ENCODE measurements at regions not wholly inside any gene's neighbourhood (a gene's known extent, or its start where the extent isn't known, plus 50 kb on each side); places are given as distances from the start of the nearest gene placed in this dataset.

DNA sequence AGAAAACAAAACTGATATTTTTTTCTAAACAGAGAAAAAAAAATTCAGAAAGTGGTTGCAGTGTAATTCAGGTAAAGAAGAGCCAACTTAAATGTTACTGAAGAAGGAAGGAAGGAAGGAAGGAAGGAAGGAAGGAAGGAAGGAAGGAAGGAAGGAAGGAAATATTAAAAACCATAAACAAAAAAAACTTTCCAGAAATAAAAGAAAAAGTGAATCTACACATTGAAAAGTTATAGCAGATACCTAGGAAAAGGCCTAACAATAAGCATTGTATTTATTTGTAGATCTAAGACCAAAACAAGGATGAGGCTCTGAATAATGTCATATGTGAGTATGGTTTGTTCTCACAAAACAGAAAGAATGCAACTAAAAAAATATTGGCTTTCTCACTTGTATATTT, 345.4 kb upstream of the NR5A2 start:
- no peak for DNase-seq

DNA sequence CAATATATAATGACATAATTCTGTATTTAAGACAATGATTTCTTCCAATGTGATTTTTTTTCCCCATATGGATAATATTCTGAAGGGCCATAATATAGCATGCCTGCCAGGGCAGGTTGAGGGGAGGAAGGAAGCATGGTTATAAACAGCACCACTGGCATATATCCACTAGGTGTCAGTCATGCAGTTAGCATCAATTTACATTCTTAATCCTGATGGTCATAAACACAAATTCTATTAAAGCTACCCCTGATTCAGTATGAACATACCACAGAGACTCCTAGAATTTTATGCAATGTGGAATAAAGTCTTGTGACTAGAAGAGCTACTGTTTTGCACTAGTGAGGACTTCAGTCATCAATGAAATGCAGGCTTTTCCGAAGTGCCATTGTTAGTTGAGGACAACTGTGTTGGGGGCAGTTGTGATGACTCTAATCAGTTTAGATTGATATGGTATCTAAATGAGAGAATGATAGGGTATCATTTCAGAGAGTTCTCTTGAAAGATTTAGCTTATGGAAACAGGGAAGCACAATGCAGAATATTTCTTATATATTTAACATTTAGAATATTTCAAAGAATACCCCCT, 342.7 kb upstream of the NR5A2 start:
- DNase-seq, result peak; percentile 87

DNA sequence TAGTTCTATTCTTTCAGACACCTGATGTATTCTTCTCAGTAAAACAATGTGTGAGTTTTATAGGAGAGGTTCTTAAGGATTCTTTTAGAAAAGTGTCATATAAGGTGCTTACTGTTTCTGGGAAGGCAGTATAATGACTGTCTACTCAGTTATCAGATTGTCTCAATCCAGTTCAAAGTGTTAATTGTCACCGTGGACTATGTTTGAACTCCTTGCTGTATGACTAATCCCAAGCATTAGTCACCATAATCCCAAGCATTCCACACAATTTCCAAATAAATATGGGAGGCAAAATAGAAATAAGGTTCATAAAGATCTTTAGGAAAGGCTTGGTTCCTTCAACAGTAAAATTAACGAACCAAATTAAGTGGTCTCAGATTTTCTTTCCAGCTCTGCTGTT, 342.1 kb upstream of the NR5A2 start:
- DNase-seq, result no peak

DNA sequence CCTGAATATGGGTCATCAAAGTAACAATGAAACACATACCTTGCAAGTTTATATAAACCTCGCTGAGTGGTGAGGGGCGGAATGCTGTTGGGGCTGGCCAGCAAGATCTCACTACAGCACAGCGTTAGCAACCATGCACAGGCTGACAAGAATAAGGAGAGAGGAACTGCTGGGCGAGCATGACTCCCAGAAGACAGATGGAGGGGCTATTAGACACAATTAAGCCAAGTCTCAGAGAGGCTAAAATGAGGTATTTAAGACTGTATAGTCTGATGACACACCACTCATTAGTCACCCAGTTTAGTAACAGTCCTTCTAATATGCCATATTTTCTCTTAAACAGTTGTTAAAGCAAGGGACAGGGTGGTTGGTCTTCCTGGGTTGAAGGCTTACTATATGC, 340.2 kb upstream of the NR5A2 start:
- DNase-seq, result no peak

DNA sequence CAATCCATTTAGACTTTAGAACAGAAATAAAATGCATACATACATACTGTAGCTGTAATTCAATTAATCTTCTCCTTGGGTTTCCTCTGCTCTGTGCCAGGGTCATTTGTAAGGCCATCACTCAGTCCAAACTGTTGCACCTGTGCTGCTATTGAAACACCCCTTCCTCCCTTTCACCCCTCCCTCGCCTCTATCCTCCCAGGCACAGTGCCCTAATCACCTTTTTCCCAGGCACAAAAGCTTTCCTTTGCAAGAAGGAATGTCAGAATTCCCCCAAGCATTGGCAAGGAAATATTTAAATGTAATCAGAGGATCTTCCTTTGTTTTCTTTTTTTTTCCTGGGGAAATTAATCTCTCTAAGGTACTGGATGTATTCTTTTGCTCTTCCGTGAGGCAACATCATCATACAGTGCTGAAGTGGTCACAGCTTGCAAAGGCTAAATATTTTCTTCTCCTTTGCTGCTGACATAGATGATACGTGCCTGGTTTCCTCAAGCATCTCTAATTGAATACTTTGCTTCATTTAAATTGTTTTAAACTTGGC, 339.3 kb upstream of the NR5A2 start:
- no peak for DNase-seq

DNA sequence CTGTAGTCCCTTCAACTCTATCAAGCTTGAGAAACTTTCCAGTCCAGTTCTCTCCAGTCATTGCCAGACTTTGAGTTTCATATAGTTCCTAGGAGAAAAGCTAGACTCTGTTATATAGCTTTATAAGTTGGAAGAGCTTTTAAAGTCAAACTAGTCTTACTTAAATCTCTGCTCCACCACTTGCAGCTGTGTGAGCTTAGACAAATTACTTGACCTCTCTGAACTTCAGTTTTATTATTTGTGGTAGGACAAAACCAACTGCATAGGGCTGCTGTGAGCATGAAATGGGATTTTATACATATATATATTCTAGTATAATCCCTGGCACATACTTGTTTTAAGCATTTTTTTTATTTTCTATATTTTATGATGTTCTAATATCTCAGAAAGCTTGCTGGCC, 338.7 kb upstream of the NR5A2 start:
- DNase-seq, result no peak

DNA sequence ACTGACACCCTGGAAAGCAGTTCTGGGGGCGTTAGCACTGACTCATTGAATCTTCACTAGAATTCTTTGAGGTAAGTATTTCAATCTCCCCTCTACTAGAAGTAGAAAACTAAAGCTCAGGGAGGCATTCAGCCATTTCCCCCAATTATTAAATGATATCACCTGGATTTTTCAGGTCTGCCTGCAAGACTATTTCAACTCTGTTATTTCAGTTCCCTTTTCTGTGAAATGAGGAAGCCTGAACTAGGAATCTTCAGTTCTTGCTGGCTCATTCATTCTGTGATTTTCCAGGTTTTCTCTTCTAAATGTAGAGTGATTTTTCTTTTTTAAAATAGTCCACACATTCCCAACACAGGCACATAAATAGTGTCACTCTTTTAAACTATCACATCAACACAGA, 337.0 kb upstream of the NR5A2 start:
- DNase-seq, result no peak

DNA sequence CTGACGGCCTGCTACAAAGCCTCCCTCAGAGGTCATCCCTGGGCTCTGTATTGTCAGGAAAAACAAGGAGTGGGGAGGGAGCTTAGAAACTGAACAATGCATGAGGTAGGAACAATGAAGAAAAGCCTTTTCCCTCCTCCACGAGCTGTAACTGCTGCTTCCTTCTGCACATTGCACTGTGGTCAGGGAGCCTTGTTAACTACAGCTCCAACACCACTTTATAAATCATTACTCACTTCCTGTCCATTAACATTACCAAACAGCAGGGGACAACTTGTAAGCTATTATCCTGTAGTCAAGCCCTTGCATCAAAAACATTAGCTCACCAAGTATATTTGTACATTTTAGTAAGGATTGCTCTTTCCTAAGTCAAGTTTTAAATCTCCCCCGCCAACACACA, 336.0 kb upstream of the NR5A2 start:
- DNase-seq, result peak; percentile 30

DNA sequence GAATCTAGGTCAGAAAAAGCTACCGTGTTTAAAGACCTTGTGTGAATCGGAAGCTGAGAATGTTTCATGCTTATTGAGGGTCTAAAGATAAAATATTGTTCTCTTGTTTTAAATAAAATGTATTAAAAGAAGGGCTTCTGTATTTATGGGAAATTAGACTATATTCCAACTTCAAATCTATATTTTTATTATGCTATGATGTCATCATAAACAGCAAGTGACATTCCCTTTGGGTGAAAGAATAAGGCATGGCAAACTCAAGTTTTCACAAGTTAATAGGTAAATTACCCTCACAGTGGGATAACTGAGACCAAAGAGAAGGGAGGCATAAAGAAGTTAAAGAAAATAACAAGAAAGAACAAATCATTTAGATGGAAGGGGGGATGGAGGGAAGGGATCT, 333.8 kb upstream of the NR5A2 start:
- no peak for DNase-seq

DNA sequence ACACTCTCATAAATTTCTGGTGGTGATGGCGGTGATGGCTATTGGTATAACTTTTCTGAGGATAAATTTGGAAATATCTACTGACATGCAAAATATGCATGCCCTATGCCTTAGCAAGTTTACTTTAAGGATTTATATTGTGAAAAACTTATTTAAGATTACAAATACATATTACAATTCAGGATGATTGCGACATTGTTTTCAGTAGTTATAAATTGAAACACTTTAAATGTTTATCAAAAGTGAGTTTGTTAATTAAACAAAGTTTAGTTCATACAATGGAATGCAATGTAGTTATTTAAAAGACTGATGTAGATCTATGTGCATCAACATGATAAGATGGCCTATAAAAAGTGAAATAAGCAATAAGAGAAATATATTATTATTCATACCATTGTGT, 331.3 kb upstream of the NR5A2 start:
- no peak for DNase-seq

DNA sequence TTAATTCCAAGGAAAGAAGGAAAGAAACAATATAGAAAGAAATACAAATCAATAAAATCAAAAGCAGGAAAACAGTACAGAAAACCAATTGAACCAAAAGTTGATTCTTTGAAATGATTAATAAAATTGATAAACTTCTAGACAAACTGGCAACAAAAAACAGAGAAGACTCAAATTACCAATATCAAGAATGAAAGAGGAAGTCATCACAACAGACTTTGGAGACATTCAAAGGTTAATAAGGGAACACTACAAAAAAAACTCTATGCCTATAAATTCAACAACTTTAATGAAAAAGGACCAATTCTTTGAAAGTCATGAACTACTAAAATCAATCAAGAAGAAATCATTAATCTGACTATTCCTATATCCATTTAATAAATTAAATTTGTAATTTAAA, 329.3 kb upstream of the NR5A2 start:
- DNase-seq, result no peak

DNA sequence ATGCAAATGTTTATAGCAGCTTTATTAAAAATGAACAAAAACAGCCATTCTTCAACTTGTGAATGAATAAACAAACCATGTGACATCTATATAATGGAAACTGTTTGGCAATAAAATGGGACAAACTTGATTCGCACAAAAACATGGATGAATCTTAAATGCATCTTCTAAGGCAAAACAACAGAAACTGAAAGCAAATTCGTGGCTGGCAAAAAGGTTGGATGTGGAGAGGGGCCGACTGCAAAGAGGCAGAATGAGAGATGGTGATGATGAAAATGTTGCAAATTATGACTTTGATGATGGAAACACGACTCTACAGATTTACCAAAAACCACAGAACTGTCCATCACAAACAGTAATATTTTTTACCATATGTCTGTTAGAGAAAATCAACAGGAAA, 327.0 kb upstream of the NR5A2 start:
- DNase-seq, result no peak

DNA sequence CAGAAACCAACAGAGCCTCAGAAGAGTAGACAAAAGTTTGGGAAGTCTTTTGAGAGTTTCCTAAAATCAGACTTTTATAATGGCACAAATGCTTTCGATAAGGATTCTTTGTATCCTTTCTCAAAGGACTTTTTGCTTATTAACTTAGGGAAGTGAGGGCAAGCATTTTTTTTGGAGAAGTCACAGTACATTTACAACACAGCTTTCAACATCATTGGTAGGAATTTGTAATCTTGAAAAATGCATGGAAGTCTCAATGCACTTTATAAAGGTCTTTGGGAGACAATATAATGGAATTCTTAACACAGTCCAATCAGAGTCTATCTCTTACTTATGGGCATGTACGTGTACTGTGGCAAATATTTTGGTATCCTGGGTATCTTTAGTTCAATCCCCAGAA, 325.8 kb upstream of the NR5A2 start:
- no peak for DNase-seq

DNA sequence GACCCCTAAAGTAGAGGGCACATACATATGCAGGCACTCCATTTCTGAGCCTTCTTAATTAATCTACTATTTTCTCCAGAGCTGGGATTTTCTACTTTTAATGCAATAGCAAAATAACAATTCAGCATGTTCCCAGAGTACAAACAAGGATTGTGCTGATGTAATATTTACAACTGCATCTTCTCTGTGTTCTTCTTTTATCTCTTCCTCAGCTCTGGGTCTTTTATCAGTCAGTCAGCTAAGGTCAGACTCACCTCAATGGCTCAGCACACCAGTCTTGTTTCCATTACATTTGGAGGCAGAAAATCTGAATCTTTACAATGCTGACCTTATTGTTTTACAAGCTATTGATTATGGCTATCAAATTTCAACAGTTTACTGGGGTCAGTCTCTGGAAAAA, 323.3 kb upstream of the NR5A2 start:
- no peak for DNase-seq

DNA sequence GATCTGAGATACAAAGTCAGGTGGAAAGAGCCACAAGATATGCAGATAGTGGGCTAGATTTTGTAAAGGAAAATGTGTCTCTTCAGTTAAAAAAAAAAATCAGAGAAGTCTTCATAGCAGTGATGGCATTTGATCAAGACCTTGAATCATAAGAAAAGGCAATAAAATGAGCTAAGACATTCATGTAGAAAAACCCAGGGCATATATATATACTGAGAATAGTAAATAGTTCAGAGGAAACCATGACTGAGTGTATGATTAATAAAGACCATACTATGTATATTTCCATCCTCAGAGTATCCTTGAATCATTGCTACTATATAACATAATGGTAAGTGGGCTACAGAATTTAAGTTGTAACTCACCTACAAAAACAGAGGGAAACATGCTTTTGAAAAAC, 321.7 kb upstream of the NR5A2 start:
- no peak for DNase-seq

DNA sequence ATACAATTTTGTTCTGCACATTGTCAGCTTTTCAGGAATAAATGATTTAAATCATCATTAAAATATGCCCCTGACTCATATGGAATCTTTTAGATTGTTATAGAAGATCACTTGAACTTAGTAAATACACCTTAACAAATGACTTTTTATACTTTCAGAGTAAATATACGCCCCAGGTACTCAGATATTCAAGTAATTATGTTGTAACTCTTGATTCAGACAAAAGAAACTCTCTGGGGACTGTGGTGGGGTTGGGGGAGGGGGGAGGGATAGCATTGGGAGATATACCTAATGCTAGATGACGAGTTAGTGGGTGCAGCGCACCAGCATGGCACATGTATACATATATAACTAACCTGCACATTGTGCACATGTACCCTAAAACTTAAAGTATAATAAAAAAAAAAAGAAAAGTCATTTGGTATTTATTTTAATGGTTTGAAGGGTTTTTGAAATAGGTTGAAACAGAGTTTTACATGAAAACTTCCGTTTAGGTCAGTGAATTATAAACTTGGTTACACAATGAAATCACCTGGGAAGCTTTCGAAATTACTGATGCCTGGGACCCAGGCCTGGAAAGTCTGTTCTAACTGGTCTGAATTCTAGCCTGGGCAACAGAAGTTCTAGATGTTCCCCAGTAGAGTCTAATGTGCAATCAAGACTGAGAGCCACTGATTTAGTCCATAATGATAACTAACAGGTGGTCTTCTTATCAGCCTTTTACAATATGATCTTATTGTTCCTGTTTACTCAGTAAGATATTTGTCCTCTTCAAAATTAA, 320.5 kb upstream of the NR5A2 start:
- DNase-seq, result no peak

DNA sequence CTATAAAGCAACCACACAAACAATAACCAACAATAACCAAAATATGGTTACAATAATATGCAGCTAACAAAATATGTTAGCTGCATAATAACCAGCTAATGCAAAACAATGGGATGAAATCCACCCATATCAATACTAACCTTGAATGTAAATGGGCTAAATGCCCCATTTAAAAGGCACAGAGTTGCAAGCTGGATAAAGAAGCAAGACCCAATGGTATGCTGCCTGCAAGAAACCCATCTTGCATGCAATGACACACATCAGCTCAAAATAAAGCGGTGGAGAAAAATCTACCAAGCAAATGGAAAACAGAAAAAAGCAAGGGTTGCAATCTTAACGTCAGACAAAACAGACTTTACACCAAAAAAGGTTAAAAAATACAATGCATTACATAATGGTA, 316.5 kb upstream of the NR5A2 start:
- DNase-seq, result no peak

DNA sequence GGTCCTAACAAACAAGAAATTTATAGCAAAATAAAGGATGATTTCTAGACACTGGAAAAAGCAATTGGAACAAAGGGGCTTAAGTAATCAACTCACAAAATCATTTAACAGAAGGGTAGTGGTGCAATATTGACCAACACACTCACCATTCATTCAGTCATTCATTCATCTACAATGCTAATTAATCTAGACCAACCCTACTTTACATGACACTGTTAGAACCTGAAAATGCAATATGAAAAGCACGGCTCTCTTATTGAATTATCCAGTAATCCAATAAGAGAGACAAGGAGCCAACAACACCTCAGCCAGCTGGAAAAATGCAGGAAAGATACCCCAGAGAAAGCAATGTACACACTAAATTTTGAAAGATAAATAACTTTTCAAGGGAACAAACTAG, 310.8 kb upstream of the NR5A2 start:
- DNase-seq, result no peak

DNA sequence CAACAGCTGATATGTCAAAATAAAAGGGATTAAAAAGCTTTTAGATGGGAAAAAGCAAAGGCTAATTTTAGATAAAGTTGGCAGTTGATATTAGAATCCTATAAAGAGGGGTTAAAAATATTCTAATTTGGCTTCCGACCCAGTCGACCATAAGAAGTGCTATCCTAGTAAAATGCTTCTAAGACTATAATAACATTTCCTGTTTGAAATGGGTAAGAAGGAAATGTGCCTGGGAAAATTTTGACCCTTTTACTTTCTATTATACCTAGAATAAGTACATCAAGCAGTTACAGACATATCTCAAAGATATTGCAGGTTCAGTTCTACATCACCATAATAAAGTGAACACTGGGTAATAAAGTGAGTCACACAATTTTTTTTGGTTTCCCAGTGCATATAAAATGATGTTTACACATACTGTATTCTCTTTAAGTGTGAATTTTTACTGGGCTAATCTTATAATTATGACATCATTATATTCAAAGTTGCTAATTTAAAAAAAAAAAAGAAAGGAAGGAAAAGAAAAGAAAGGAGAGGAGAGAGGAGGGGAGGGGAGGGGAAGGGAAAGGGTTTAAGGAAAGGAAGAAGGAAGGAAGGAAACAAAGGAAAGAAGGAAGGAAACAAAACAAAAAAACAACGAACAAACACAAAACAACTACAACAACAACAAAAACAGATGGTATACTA, 308.2 kb upstream of the NR5A2 start:
- no peak for DNase-seq

DNA sequence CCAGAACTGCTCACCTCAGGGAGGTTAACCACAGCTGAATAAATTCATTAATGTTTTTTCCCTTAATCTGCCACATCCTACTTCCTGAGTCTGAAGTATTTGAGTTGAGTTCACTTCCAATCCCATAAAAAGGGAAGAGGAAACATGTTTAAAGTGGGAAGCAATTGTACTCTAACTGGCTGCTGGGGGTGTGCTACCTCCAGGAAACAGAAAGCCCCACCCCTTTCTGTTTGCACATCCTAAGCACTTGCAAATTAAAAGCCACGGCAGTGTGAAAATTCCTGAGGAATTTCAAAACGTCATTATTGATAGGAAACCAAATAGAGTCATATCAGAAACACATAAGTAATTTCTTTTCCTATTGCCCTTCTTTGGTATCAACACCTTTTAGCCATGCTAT, 307.0 kb upstream of the NR5A2 start:
- no peak for DNase-seq

DNA sequence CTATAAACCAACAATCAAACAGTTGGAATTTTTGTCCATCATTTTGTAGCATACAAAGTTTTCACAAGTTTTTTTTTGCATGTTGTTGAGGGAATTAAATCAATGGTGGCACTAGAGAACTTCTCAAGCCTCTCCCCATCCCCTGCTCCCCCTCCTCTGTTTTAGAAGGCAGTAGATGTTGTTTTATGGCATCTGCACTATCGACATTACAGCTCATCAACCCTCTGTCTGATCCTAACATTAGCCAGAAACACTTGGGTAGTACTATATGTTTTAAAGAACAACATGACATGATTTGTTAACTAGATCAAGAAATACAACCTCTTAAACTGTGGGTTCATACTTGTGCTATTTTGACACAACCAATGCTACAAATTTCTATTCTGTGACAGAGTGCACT, 306.5 kb upstream of the NR5A2 start:
- DNase-seq, result no peak

DNA sequence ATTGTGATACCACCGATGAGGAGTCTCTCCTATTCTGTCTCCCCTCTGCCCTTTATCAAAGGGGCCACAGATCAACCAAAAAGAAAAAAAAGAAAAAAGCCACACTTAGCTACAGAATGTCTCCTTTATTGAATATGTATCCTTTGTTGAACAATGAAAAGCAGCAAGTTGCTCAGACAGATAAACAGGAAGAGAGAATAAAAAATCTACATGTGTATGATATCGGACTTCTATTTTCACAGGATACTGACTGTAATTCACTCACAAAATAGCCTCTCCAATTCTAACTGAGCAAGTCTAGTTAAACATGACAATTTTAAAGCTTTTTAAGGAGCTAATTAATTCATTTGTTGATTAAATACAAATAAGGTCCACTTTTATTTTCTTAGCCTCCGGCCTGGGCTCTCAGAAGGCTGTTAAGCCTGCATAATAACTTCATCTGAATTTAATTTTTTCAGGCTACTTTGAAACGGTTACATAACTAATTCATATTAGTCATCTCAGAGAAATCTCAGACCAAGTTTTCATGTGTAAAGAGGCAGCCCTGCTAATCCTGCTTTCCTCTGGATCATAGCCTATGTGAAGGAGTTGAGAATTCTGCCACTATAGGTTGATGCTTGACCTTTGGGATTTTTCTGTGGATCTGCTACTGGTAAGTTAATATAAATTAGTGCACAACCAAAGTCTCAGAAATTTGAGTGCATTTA, 304.1 kb upstream of the NR5A2 start:
- no peak for DNase-seq

DNA sequence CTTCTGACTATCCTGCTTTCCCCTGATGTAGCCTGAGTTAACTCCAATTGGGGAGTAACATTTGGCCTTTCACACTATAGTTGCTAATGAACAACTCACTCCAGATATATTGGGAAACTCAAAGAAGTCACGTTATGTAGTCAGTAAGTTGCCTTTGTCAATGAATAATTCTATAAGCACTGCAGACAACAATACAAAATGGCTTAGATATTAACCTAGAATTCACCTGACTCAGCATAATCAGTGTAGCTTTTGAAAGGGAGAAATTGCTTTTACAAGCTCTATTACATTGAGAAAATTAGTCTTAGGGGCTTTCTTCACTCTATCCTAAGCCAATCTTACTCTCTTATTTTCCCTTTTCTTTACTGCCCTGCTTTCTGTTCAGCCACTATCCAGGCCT, 303.5 kb upstream of the NR5A2 start:
- no peak for DNase-seq

Measured in eye (tissue), 1 donor.